CD4-positive, alpha-beta T cell treated with Interleukin-21 for 1 hour (primary cell): ENCODE measurements at regions not wholly inside any gene's neighbourhood (a gene's known extent, or its start where the extent isn't known, plus 50 kb on each side); places are given as distances from the start of the nearest gene placed in this dataset.

Experiments
- DNase-seq: peaks from one replicate; pipeline ENCODE4 v3.0.0-alpha.2; 2020

- no peak for DNase-seq
Measured at GRCh38 chr2:5464657-5465056, 227.5 kb upstream of the SOX11 start.

- no peak for DNase-seq
Measured at GRCh38 chr2:5465859-5466258, 226.3 kb upstream of the SOX11 start.

GRCh38 chr2:5467178-5467905 is 224.8 kb upstream of the SOX11 start:
- DNase-seq: no peak

- DNase-seq: no peak
Measured at GRCh38 chr2:5472673-5473072, 219.5 kb upstream of the SOX11 start.

- DNase-seq: no peak
Measured at GRCh38 chr2:5473635-5474034, 218.5 kb upstream of the SOX11 start.

- DNase-seq: no peak
Measured at GRCh38 chr2:5474716-5475115, 217.5 kb upstream of the SOX11 start.

GRCh38 chr2:5479265-5479928 is 212.8 kb upstream of the SOX11 start:
- DNase-seq: no peak

- DNase-seq: no peak
Measured at GRCh38 chr2:5482929-5483331, 209.3 kb upstream of the SOX11 start.

GRCh38 chr2:5484868-5485267 is 207.3 kb upstream of the SOX11 start:
- no peak for DNase-seq

- DNase-seq: no peak
Measured at GRCh38 chr2:5491523-5491922, 200.7 kb upstream of the SOX11 start.

- DNase-seq: no peak
Measured at GRCh38 chr2:5493256-5493655, 198.9 kb upstream of the SOX11 start.

GRCh38 chr2:5494212-5494611 is 198.0 kb upstream of the SOX11 start:
- no peak for DNase-seq

GRCh38 chr2:5495586-5495985 is 196.6 kb upstream of the SOX11 start:
- DNase-seq: no peak

- no peak for DNase-seq
Measured at GRCh38 chr2:5497874-5498273, 194.3 kb upstream of the SOX11 start.

- DNase-seq: no peak
Measured at GRCh38 chr2:5501807-5502206, 190.4 kb upstream of the SOX11 start.

- DNase-seq: no peak
Measured at GRCh38 chr2:5502385-5502784, 189.8 kb upstream of the SOX11 start.

GRCh38 chr2:5504756-5505155 is 187.4 kb upstream of the SOX11 start:
- no peak for DNase-seq

GRCh38 chr2:5507367-5507766 is 184.8 kb upstream of the SOX11 start:
- DNase-seq: no peak

GRCh38 chr2:5509362-5509761 is 182.8 kb upstream of the SOX11 start:
- DNase-seq: no peak

GRCh38 chr2:5510082-5510481 is 182.1 kb upstream of the SOX11 start:
- DNase-seq: no peak

GRCh38 chr2:5515693-5516092 is 176.5 kb upstream of the SOX11 start:
- no peak for DNase-seq

GRCh38 chr2:5519286-5519685 is 172.9 kb upstream of the SOX11 start:
- DNase-seq: no peak

- DNase-seq: no peak
Measured at GRCh38 chr2:5520463-5520972, 171.7 kb upstream of the SOX11 start.

- DNase-seq: no peak
Measured at GRCh38 chr2:5521461-5521860, 170.7 kb upstream of the SOX11 start.

GRCh38 chr2:5524551-5524950 is 167.6 kb upstream of the SOX11 start:
- DNase-seq: no peak
